OCI-LY1 (cell line): ENCODE measurements at regions not wholly inside any gene's neighbourhood (a gene's known extent, or its start where the extent isn't known, plus 50 kb on each side); places are given as distances from the start of the nearest gene placed in this dataset.

Source experiments
- EZH2 ChIP-seq: fragments of 200-600 bp; sonication (generic), shearing (Covaris generic); IDR thresholded peaks from 2 replicates; pipeline ENCODE4 v1.8.0; 2017; ENCODE audit warnings: borderline replicate concordance, mixed run types, mild to moderate bottlenecking, antibody characterized with exemption, low read length, moderate library complexity, mixed read lengths
- TF ChIP-seq, protein P1 (sequence below): fragments of 200-600 bp; sonication (generic), shearing (Covaris generic); IDR thresholded peaks from 2 replicates; pipeline ENCODE4 v1.5.1; 2017; ENCODE audit warnings: mild to moderate bottlenecking, antibody characterized with exemption, low read length, moderate library complexity, mixed read lengths

DNA sequence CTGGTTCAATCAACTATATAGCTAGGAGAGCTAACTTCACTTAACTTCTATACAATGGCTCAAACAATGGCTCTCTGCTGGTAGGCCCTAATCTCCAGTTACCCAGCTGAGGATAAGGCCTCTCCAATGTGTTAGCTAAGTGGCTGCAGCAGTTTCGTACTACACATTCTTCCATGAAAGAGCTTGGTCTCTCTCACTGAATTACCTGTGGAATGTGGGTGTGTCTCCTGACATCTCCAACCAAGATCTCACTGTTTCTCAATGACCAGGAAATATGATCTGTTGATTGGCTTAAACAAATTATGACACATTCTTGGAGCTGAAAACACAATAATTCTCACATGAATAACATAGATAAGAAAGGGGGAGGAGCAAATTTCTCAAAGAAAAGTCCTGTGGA is 169.8 kb upstream of the ROBO1 start:
- TF ChIP-seq, protein P1, sequence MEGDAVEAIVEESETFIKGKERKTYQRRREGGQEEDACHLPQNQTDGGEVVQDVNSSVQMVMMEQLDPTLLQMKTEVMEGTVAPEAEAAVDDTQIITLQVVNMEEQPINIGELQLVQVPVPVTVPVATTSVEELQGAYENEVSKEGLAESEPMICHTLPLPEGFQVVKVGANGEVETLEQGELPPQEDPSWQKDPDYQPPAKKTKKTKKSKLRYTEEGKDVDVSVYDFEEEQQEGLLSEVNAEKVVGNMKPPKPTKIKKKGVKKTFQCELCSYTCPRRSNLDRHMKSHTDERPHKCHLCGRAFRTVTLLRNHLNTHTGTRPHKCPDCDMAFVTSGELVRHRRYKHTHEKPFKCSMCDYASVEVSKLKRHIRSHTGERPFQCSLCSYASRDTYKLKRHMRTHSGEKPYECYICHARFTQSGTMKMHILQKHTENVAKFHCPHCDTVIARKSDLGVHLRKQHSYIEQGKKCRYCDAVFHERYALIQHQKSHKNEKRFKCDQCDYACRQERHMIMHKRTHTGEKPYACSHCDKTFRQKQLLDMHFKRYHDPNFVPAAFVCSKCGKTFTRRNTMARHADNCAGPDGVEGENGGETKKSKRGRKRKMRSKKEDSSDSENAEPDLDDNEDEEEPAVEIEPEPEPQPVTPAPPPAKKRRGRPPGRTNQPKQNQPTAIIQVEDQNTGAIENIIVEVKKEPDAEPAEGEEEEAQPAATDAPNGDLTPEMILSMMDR: no peak
- no peak for TF ChIP-seq EZH2
